HepG2 (cell line): ENCODE measurements at regions not wholly inside any gene's neighbourhood (a gene's known extent, or its start where the extent isn't known, plus 50 kb on each side); places are given as distances from the start of the nearest gene placed in this dataset.

Experiments
- ATAC-seq: fragments of 200-7000 bp; cut with Tn5 transposase; 3 replicates; pipeline ENCODE4 v1.9.1; 2020; ENCODE audit warnings: mild to moderate bottlenecking, moderate library complexity
- BruUV-seq: library from RNA; stranded (reverse); fragments of 400-500 nt; replicated peaks from 2 replicates; lab custom pipeline; 2021; lab: Mats Ljungman, UMichigan
- CTCF ChIA-PET: fragments of 300-600 bp; formaldehyde crosslinking; extraction: SDS; loops from one replicate; lab custom pipeline; 2021; ENCODE audit warnings: low total read pairs, inconsistent platforms, low intra/inter-chr PET ratio; lab: Yijun Ruan, JAX
- POLR2A ChIA-PET: fragments of 350-600 bp; sonication (Branson Sonifier 250); formaldehyde crosslinking; loops from one replicate; lab custom pipeline; 2020; ENCODE audit warnings: antibody characterized with exemption, inconsistent platforms; lab: Yijun Ruan, JAX
- DNase-seq: peaks from one replicate; pipeline ENCODE4 v3.0.0-alpha.2; 2015; ENCODE audit warnings: low spot score
- FAIRE-seq: peaks from 3 replicates; lab custom pipeline; 2011; peaks lifted over from hg19 to GRCh38; lab: Jason Lieb, UNC
- H2AFZ ChIP-seq: one replicate; pipeline ENCODE4 v1.6.1; 2011; ENCODE audit warnings: low read length, inconsistent platforms
- H3K27ac ChIP-seq: fragments of 300-600 bp; 3 replicates; pipeline ENCODE4 v1.8.0; 2011; ENCODE audit warnings: mixed run types, mild to moderate bottlenecking, mixed read lengths, low read length, inconsistent platforms; ENCODE audit not compliant: insufficient read depth; ENCODE audit errors: extremely low read length
- H3K27me3 ChIP-seq, 2 experiments: fragments of 200-600 bp in 1 of 2; 2 replicates in 1 of 2; 3 replicates in 1 of 2; pipeline versions ENCODE4 v1.6.0 to v1.8.0; 2011; ENCODE audit warnings: low read length in 2 of 2, mild to moderate bottlenecking in 2 of 2, moderate library complexity in 2 of 2, inconsistent platforms in 1 of 2; ENCODE audit not compliant: insufficient read depth in 2 of 2, control insufficient read depth in 1 of 2
- H3K36me3 ChIP-seq, 2 experiments: fragments of 200-600 bp in 1 of 2; replicated peaks in 1 of 2; 2 replicates in 1 of 2; 3 replicates in 1 of 2; pipeline versions ENCODE4 v1.5.1 to v1.8.0; 2011; ENCODE audit warnings: low read length in 2 of 2, inconsistent platforms in 1 of 2; ENCODE audit not compliant: insufficient read depth in 2 of 2, control insufficient read depth in 1 of 2
- H3K4me1 ChIP-seq: 2 replicates; pipeline ENCODE4 v1.5.1; 2012; ENCODE audit warnings: low read length, inconsistent platforms; ENCODE audit not compliant: insufficient read depth
- H3K4me2 ChIP-seq: 2 replicates; pipeline ENCODE4 v1.6.0; 2011; ENCODE audit warnings: low read depth, low read length, inconsistent platforms
- H3K4me3 ChIP-seq, 3 experiments: fragments of 200-600 bp in 1 of 3; sonication (generic), shearing (Covaris generic) in 1 of 3; replicated peaks in 1 of 3; 2 replicates each; pipeline ENCODE4 v1.5.1; 2011 to 2016; ENCODE audit warnings: low read length in 3 of 3, inconsistent platforms in 2 of 3, low read depth in 2 of 3, mild to moderate bottlenecking in 2 of 3, control low read depth in 1 of 3, mixed read lengths in 1 of 3; ENCODE audit not compliant: insufficient read depth in 1 of 3
- H3K79me2 ChIP-seq: one replicate; pipeline ENCODE4 v1.6.1; 2011; ENCODE audit warnings: low read length, inconsistent platforms; ENCODE audit not compliant: insufficient read depth
- H3K9ac ChIP-seq: 2 replicates; pipeline ENCODE4 v1.6.0; 2011; ENCODE audit warnings: mild to moderate bottlenecking, low read depth, low read length, inconsistent platforms; ENCODE audit not compliant: insufficient read depth
- H3K9me3 ChIP-seq: 2 replicates; pipeline ENCODE4 v1.5.1; 2012; ENCODE audit warnings: mild to moderate bottlenecking, low read length
- H4K20me1 ChIP-seq: 2 replicates; pipeline ENCODE4 v1.6.0; 2011; ENCODE audit warnings: inconsistent platforms, mild to moderate bottlenecking, low read length, moderate library complexity; ENCODE audit not compliant: insufficient read depth
- ATF5 ChIP-seq: sonication (generic); formaldehyde crosslinking; IDR thresholded peaks from 2 replicates; pipeline ENCODE4 v1.4.0; 2020; ENCODE audit warnings: mild to moderate bottlenecking, low read depth, missing genetic modification reagents
- BCL6 ChIP-seq: IDR thresholded peaks from 2 replicates; pipeline ENCODE4 v1.6.1; 2016; ENCODE audit warnings: missing genetic modification reagents, missing compliant biosample characterization
- CEBPG ChIP-seq: IDR thresholded peaks from 2 replicates; pipeline ENCODE4 v1.6.1; 2016
- FOXM1 ChIP-seq: sonication (generic); formaldehyde crosslinking; IDR thresholded peaks from 2 replicates; pipeline ENCODE4 v1.5.0; 2020; ENCODE audit warnings: missing genetic modification reagents
- NCOA1 ChIP-seq: sonication (generic); formaldehyde crosslinking; IDR thresholded peaks from 2 replicates; pipeline ENCODE4 v1.9.0; 2021; ENCODE audit warnings: missing genetic modification reagents
- ZFAT ChIP-seq: sonication (generic); formaldehyde crosslinking; conservative IDR thresholded peaks from 2 replicates; pipeline ENCODE4 v1.8.1; 2023; ENCODE audit warnings: missing genetic modification reagents, inconsistent platforms
- ZNF562 ChIP-seq: sonication (generic); formaldehyde crosslinking; IDR thresholded peaks from 2 replicates; pipeline ENCODE4 v1.8.0; 2022; ENCODE audit warnings: missing genetic modification reagents, borderline replicate concordance
- ZXDC ChIP-seq: sonication (generic); formaldehyde crosslinking; IDR thresholded peaks from 2 replicates; pipeline ENCODE4 v1.5.0; 2020; ENCODE audit warnings: mild to moderate bottlenecking, missing genetic modification reagents
- WGBS: methylation state at CpG from one replicate; pipeline ENCODE4 v1.1.6; 2017; ENCODE audit warnings: low lambda C conversion rate; 5-methylcytosine and 5-hydroxymethylcytosine counted together
- in situ Hi-C: cut with HindIII; loops from 2 replicates; pipeline ENCODE4 v1.10.0; 2017; ENCODE audit warnings: low pct_unique_long_range_greater_than_20kb; ENCODE audit not compliant: extremely low pct_ligation_motif_present
- intact Hi-C: fragments of 100-400 bp; cut with micrococcal nuclease; formaldehyde crosslinking; loops from one replicate; pipeline ENCODE4 v1.10.0; 2022; ENCODE audit not compliant: unreplicated experiment

- Histone ChIP-seq H3K4me1 (no peaks in the 10 kb centered on the region), H3K27ac (no peak overlapping the region), H3K4me3 (no peak overlapping the region), H3K27me3 (no peaks in the 10 kb centered on the region), H4K20me1 (no peaks in the 10 kb centered on the region), H3K9me3 (peaks cover 6% of the 10 kb centered on the region), H3K36me3 (no peaks in the 10 kb centered on the region), H2AFZ (no peak overlapping the region), H3K4me2 (no peak overlapping the region), H3K79me2 (no peaks in the 10 kb centered on the region), H3K9ac (no peak overlapping the region)
- ATAC-seq (no peak), DNase-seq (no peak), FAIRE-seq (no peak)
- POLR2A ChIA-PET, result no interaction called here
- intact Hi-C loops, result no loop called here
- in situ Hi-C loops, result no loop called here
- TF ChIP-seq NCOA1 (CRISPR knock-in tag) (no peak), ZFAT (CRISPR knock-in tag) (no peak), ZXDC (no peak), CEBPG (CRISPR knock-in tag) (no peak), ATF5 (CRISPR knock-in tag) (no peak), BCL6 (CRISPR knock-in tag) (no peak), FOXM1 (CRISPR knock-in tag) (no peak), ZNF562 (no peak)
- BruUV-seq, result no TSS peak
- WGBS, result 28% methylated on average over 2 of the region's 2 CpGs
- CTCF ChIA-PET, result no interaction called here
Measured at GRCh38 chr18:1056404-1056803, 151.7 kb downstream of the ADCYAP1 start.
